Right forelimb (tissue), 1 donor: ENCODE measurements at regions not wholly inside any gene's neighbourhood (a gene's known extent, or its start where the extent isn't known, plus 50 kb on each side); places are given as distances from the start of the nearest gene placed in this dataset.

Experiments used
- DNase-seq: peaks from one replicate; pipeline ENCODE4 v3.0.0-alpha.2; 2018

- DNase-seq, result no peak
Measured at GRCh38 chr5:164934561-164934960, 1429.1 kb downstream of the MAT2B start.

- no peak for DNase-seq
Measured at GRCh38 chr5:164941132-164941531, 1435.7 kb downstream of the MAT2B start.

GRCh38 chr5:164950927-164951326 is 1445.5 kb downstream of the MAT2B start:
- DNase-seq, result no peak

- DNase-seq, result no peak
Measured at GRCh38 chr5:164951570-164951969, 1446.2 kb downstream of the MAT2B start.

GRCh38 chr5:164958688-164959087 is 1453.3 kb downstream of the MAT2B start:
- DNase-seq, result no peak

GRCh38 chr5:164959761-164960160 is 1454.3 kb downstream of the MAT2B start:
- no peak for DNase-seq

GRCh38 chr5:164962329-164962961 is 1457.0 kb downstream of the MAT2B start:
- DNase-seq, result no peak

GRCh38 chr5:164966611-164967010 is 1461.2 kb downstream of the MAT2B start:
- DNase-seq, result no peak

GRCh38 chr5:164967354-164967753 is 1461.9 kb downstream of the MAT2B start:
- DNase-seq, result no peak

- DNase-seq, result no peak
Measured at GRCh38 chr5:164972973-164973372, 1467.6 kb downstream of the MAT2B start.

- DNase-seq, result no peak
Measured at GRCh38 chr5:164975986-164976385, 1470.6 kb downstream of the MAT2B start.

GRCh38 chr5:164980480-164980879 is 1475.1 kb downstream of the MAT2B start:
- no peak for DNase-seq

- DNase-seq, result no peak
Measured at GRCh38 chr5:164998142-164998541, 1492.7 kb downstream of the MAT2B start.

- DNase-seq, result no peak
Measured at GRCh38 chr5:164998590-164998989, 1493.2 kb downstream of the MAT2B start.

- DNase-seq, result no peak
Measured at GRCh38 chr5:165000479-165001190, 1495.2 kb downstream of the MAT2B start.

- no peak for DNase-seq
Measured at GRCh38 chr5:165003283-165003682, 1497.9 kb downstream of the MAT2B start.

GRCh38 chr5:165004175-165004574 is 1498.8 kb downstream of the MAT2B start:
- DNase-seq, result no peak

GRCh38 chr5:165014439-165014838 is 1509.0 kb downstream of the MAT2B start:
- DNase-seq, result no peak

- no peak for DNase-seq
Measured at GRCh38 chr5:165015126-165015525, 1509.7 kb downstream of the MAT2B start.

- no peak for DNase-seq
Measured at GRCh38 chr5:165015547-165015946, 1510.1 kb downstream of the MAT2B start.

- DNase-seq, result no peak
Measured at GRCh38 chr5:165026971-165027370, 1521.6 kb downstream of the MAT2B start.

GRCh38 chr5:165028356-165028755 is 1522.9 kb downstream of the MAT2B start:
- DNase-seq, result no peak

- no peak for DNase-seq
Measured at GRCh38 chr5:165029099-165029870, 1523.9 kb downstream of the MAT2B start.

- DNase-seq, result no peak
Measured at GRCh38 chr5:165030971-165031370, 1525.6 kb downstream of the MAT2B start.
